Left ventricle myocardium superior (tissue), 1 donor: ENCODE measurements at regions not wholly inside any gene's neighbourhood (a gene's known extent, or its start where the extent isn't known, plus 50 kb on each side); places are given as distances from the start of the nearest gene placed in this dataset.
A peak's percentile ranks its signal among the peaks of the same experiment; 100 is the strongest.

Source experiments
- ATAC-seq: fragments of 200-7000 bp; cut with Tn5 transposase; one replicate; pipeline ENCODE4 v1.9.1; 2020; ENCODE audit warnings: mild to moderate bottlenecking, moderate library complexity
- DNase-seq: peaks from one replicate; pipeline ENCODE4 v3.0.0-alpha.2; 2020
- intact Hi-C: fragments of 100-400 bp; cut with micrococcal nuclease; formaldehyde crosslinking; loops from one replicate; pipeline ENCODE4 v1.11.0; 2022
- donor health status: DM: no; HTN: yes; CAD: no; lungs with severe emphysema.

- intact Hi-C loops, result no loop called here
Observed at GRCh38 chr9:82581516-82581915, 481.4 kb downstream of the RASEF start.

DNA sequence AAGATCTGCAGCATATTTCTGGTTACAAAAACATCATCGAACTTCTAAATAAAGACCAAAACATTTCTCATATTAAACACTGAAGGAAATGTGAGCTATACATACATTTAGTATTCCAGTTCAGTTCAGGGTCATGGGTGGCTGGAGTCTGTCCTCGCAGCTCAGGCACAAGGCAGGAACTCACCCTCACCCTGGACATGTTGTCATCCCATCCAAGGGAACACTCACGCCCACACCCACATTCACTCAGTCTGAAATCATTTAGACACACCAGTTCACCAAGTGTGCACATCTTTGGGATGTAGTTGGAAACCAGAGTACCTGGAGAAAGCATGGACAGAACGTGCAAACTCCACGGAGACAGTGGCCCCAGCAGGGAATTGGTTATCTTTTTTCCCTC, 481.0 kb downstream of the RASEF start:
- ATAC-seq, result no peak
- DNase-seq, result no peak
- intact Hi-C loops, result no loop called here

More at GRCh38 chr9:82581516-82581915, 481.4 kb downstream of the RASEF start:
- DNase-seq (no peak), ATAC-seq (no peak)

DNA sequence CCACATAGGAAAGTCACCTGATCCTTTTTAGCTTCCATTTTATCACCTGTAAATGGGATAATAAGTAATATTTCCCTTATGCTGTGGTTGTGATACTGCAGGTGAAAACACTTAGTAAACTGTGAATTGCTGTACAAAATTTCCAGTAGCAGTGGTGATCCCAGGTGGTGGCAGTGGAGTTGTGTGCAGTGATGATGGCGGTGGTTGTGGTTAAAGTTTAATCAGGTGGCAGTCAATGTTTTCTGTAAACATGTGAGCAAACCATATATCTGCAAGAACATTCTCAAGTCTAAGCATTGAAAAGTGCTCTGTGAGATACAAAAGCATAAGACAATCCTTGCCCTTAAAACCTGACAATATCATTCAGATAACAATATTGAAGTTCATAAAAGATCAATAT, 480.2 kb downstream of the RASEF start:
- ATAC-seq (no peak), DNase-seq (no peak)
- intact Hi-C loops, result no loop called here

DNA sequence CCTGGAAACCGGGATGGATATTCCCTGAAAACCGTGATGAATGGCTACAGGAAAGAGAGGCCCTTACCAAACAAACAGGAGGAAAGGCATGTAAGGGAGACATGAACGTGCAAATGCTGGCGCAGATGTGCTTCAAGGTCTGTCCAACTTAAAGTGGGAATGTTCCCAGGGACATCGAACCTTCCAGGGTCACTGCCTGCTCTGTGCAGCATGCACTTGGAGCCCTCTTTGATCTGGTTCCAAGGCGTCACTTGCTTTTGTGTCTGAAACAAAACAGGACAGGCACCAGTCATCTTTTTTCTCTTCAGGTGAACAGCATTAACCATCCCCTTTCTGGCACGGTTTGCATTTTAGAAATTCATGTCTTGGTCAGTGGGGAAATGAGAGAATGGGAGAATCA, 479.4 kb downstream of the RASEF start:
- intact Hi-C loops, result no loop called here
- no peak for DNase-seq
- no peak for ATAC-seq

DNA sequence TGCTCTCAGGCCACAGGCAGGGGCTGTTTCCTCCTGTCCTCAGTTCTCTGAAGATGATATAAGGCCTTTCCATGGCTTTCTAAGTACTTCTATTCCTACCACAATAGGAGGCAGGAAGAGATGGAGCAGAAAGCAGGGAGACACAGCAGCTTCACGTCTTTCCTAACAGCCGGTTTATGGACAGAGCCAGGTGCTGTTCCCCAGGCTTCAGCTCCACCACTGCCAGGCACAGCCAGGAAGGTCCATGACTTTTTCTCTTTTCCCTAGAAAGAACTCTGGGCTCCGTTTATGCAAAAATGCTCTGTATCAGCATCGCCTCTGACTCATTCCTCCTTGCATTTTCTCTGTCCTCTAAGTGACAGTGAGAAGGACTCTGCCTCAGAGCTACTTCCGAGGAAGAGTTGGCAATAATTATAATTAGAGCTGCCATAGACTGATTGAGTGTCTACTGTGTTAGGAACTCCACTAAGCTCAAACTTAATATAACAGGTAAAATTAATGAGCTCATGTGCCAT, 478.5 kb downstream of the RASEF start:
- no peak for ATAC-seq
- intact Hi-C loops, result no loop called here
- DNase-seq, result no peak

DNA sequence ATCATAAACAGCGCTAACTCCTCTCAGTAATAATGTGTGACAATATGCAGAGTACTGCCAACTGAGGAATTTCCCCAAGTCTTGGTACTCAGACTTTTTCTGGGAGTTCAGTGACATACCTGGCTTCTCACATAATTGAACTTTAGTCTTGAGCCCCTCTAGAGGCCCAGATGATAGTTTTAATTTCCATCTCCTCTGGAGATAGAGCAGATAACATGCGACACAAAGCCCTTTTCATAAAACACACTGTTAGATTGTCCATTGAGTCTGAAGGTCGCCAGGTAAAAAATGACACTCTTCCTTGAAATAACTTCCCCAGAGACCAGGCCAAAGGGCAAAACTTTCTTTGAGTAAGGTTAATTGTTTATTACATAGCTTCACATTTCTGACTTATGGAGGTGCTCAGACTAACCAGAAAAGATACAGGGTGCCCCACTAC, 476.0 kb downstream of the RASEF start:
- intact Hi-C loops, result no loop called here

DNA sequence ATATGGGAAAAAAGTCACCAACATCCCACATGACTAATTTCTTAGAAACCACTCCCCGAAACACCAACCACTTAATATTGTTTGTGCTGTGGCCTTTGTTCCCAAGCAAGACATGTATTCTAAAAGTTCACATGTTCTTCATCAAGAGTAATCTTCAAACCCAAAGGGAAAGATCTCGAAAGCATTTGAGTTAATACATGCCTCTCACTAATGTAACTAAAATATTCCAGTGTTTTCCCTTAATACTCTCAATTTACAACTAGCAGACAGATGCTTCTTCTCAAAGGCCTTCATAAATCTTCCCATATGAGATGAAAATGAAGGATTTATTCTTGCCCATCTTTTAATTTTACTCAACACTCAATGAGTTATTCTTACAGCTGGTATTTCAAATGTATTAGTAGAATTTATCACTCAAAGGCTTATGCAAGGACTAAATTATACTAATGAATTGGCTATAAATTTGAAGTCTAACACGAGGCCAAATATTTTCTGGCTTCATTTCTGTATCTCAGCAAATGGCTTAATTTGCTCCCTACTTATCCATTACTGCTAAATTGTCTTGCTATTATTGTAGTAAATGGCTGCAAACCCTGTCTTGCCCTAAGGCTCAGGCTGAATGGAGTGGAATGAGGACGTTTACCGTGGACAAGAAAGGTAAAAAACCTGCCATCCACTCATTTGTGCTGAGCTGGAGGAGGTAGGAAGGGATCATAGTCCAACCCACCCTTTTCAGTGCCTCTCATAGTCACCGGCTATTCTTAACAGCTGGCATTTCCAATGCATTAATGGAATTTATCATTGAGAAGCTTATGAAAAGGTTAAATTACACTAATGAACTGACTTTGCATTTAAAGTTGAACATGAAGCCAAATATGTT, 474.4 kb downstream of the RASEF start:
- ATAC-seq, result no peak
- no peak for DNase-seq
- intact Hi-C loops, result no loop called here

More for the DNA sequence above, 476.0 kb downstream of the RASEF start:
- ATAC-seq, result no peak
- no peak for DNase-seq

DNA sequence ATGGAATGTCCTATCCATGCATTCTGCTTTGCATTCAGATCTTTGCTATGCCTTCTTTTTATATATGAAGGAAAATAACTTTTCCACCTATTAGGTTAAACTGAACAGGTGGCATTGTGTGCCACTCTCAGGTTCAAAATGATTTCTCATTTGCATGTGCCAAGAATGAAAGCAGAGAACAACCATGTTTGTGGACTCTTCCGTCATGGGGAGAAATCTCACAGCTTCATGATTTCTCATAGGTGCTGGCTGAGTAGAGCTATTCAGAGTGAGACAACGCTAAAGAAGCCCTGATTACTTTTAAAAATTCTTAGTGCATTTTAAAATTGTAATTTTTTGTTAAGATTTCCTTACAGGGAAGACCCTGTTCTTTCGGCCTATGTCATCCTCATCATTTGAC, 472.1 kb downstream of the RASEF start:
- no peak for ATAC-seq
- intact Hi-C loops, result no loop called here

DNA sequence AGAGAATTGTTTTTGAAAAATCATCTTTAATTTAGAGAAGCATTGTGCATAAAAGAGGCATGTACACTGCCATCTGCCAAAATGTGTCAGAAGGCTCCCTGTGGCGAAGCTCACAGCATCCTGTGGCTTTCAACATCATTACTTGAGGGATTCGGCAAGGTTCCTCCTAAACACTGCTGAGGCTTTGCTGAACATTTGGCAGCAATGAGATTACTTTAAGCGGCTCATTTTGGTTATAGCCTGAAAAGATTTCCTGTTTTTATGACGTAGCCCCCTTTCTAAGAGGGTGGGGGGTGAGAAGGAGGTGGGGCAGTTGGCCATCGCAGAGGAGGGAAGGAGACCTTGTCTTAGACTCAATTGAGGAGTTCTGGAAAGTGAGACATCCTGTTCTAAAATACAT, 469.4 kb downstream of the RASEF start:
- ATAC-seq, result no peak
- intact Hi-C loops, result no loop called here
- no peak for DNase-seq

More for the DNA sequence above, 472.1 kb downstream of the RASEF start:
- DNase-seq, result no peak

- DNase-seq (no peak), ATAC-seq (no peak)
- intact Hi-C loops, result no loop called here
Observed at GRCh38 chr9:82597241-82598203, 465.4 kb downstream of the RASEF start.

DNA sequence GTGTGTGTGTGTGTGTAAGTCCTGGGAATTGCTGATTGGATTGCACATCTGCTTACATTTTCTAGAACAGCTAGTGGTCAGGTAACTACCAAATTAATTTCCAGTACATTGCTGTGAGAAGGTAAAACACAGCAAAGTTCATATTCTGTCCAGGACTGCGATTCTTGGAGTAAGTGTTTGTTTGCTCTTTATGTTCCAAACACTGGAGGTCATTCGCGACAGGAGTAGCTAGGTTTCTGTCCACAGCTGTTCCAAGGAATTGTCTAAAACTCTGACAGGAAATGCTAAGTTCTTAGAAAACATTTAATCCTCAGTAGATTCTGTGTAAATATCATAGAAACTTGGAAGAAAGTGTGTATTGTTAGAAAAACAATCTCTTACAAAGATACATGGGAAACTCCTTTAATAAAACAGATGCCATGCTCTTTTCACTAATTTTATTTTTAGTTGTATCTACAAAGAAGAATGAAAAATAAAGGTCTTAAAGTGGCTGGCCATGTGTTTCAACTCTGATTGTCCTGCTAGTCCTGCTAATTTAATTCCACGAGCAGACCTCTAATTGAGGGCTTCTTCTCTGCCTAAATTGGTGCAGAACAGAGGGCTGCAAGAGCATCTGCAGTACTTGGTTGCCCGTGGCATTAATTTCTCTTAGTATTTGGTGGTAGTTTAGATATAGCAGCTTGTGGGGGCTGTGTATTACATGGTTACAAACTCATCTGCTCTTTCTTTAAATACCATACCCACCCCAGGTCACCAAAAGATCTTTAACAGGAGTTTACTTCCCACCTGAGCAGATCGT, 464.5 kb downstream of the RASEF start:
- intact Hi-C loops, result no loop called here
- DNase-seq (no peak), ATAC-seq (no peak)

- intact Hi-C loops, result no loop called here
- ATAC-seq (no peak), DNase-seq (no peak)
Observed at GRCh38 chr9:82599336-82599949, 463.5 kb downstream of the RASEF start.

DNA sequence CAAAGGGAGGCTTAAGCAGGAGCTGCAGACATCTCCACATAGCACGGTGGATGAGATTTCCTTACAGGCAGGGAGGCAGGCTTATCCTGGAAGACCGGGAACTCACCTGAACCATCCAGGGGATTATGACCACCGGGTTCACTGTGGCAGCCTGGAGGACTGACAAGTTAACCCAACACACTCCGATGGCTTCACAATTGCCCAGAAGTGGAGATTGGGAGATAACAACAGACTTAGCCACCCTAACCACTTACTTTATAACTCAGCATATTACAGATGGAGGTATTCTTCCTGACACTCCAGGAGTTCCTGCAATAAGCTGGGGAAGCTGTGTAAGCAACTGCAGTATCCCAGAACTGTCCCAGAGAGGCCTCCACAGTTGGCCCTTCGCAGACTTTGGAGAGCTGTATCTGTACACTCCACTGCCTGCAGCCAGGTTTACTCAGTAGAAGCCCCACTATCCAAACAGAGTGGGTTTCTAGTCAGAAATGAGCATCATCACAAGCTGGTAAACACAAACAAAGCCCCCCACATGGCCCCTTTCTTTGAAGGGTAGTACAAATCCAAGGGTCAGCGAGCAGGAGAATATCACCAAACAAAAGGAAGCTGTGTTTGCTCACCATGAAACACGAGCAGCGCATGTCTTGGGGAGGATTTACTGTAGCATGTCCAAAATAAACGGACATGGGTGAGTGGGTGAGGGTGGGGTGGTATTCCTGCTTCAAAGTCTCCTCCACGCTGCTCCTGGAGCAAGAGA, 462.2 kb downstream of the RASEF start:
- ATAC-seq (peak; percentile 65), DNase-seq (no peak)
- intact Hi-C loops, result loop anchor here (10.0 kb wide), 1 partner anchor 116 kb away; no protein-coding TSS in a partner anchor

DNA sequence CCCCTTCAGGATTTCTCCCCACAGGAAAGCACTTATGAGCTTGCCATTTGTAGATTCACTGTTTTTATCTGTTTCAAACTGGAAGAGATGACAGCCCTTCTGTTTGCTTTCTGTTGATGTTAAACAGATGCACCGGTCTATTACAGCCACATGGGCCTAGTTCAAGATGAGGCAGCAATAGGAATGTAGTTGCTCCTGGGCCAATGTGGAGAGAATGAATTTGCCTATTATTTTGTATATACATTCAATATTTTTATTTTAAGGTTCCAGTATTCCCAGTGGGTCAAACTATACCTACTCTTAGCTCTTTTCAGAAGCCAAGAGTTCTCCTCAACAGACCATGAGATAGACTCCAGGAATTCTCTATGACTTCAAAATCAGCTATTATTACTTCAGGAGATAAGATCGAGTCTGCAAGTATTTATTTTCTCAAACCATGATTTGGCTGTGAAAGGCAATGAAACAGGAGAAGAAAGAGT, 461.6 kb downstream of the RASEF start:
- ATAC-seq (peak; percentile 71), DNase-seq (no peak)
- intact Hi-C loops, result loop anchor here (10.0 kb wide), 1 partner anchor 117 kb away; no protein-coding TSS in a partner anchor

DNA sequence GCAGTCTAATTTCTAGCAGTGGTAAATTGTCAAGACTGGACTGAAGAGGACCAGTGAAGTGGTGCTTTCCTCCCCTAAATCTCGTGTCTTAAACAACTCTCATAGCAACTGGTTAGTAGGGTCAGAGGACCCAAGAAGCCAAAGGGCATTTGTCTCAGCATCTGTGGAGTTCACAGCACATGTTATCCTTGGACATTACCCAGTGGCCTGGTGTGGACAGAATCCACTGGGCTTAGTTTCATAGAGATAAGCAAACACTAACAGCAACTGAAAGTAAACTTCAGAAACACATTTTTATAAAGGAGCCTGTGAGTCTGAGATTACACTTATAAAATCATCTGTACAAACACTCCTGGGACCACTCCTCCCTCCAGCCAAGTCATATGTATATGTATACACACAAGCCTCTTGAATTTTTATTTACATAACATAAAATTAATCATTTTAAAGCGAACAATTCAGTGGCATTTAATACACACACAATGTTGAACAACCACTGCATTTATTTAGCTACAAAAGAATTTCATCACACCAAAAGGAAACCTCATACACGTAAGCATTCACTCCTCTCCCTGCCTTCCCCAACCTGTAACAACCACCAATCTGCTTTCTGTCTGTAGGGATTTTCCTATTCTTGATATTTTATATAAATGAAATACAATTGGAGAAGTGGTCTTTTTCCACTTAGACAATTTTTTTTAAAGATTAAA, 457.8 kb downstream of the RASEF start:
- DNase-seq, result no peak
- ATAC-seq, result peak; percentile 85

GRCh38 chr9:82605657-82606031, 457.3 kb downstream of the RASEF start:
- intact Hi-C loops, result loop anchor here (5.0 to 10.0 kb wide), 2 partner anchors 73 to 121 kb away; no protein-coding TSS in a partner anchor
- ATAC-seq (no peak), DNase-seq (no peak)

More for the DNA sequence above, 457.8 kb downstream of the RASEF start:
- intact Hi-C loops, result loop anchor here (5.0 to 10.0 kb wide), 2 partner anchors 73 to 120 kb away; no protein-coding TSS in a partner anchor

DNA sequence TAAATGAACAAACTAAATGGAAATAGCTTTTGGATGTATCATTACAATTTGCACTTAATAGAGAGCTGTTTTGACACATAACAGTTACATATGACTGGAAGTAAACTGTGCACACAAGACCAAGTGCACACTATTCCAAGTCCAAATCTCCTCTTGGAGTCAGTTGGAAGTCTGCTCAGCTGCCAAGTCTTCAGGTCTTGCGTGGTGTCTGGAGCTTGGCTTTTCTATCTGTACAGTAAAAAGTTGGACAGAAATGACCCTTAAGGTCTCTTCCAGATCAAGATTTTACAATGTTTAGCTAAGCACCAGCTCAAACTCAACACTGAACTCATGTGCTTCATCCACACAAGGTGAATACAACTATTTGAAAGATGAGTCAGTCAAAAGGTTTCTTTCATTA, 456.9 kb downstream of the RASEF start:
- no peak for ATAC-seq
- intact Hi-C loops, result loop anchor here (5.0 to 10.0 kb wide), 2 partner anchors 74 to 121 kb away; no protein-coding TSS in a partner anchor
- no peak for DNase-seq
